HFF-Myc (cell line): ENCODE measurements at regions not wholly inside any gene's neighbourhood (a gene's known extent, or its start where the extent isn't known, plus 50 kb on each side); places are given as distances from the start of the nearest gene placed in this dataset.

Experiments
- DNase-seq: peaks from one replicate; pipeline ENCODE4 v3.0.0-alpha.2; 2011; ENCODE audit warnings: low read depth; ENCODE audit errors: extremely low read depth
- H3K4me3 ChIP-seq: replicated peaks from 2 replicates; pipeline ENCODE4 v1.5.1; 2011; ENCODE audit warnings: low read depth, mild to moderate bottlenecking, control low read depth, low read length
- TF ChIP-seq, protein P1 (sequence below): IDR thresholded peaks from 2 replicates; pipeline ENCODE4 v1.5.1; 2012; ENCODE audit warnings: mild to moderate bottlenecking, low read depth, low read length, control low read depth; ENCODE audit errors: missing control alignments

DNA sequence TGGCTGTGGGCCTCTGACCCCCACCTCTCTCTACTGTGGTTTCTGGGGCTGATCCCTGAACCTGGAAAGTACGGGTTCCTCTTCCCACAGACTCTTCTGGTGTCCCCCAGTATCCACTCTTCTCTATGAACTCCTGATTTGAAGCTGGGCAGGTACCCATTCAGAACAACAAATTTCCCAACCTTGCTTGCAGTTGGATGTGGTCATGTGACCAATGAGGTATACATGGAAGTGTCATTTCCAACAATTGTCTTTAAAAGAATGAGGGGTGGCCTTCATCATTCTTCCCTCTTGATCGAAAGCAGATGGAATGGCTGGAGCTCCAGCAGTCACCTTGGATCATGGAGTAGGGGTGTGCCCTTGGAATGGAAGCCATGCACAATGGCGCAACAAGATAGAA, 128.0 kb upstream of the MLN start:
- H3K4me3 ChIP-seq, result no peak overlapping the region
- TF ChIP-seq, protein P1, sequence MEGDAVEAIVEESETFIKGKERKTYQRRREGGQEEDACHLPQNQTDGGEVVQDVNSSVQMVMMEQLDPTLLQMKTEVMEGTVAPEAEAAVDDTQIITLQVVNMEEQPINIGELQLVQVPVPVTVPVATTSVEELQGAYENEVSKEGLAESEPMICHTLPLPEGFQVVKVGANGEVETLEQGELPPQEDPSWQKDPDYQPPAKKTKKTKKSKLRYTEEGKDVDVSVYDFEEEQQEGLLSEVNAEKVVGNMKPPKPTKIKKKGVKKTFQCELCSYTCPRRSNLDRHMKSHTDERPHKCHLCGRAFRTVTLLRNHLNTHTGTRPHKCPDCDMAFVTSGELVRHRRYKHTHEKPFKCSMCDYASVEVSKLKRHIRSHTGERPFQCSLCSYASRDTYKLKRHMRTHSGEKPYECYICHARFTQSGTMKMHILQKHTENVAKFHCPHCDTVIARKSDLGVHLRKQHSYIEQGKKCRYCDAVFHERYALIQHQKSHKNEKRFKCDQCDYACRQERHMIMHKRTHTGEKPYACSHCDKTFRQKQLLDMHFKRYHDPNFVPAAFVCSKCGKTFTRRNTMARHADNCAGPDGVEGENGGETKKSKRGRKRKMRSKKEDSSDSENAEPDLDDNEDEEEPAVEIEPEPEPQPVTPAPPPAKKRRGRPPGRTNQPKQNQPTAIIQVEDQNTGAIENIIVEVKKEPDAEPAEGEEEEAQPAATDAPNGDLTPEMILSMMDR, result no peak
- DNase-seq, result no peak

DNA sequence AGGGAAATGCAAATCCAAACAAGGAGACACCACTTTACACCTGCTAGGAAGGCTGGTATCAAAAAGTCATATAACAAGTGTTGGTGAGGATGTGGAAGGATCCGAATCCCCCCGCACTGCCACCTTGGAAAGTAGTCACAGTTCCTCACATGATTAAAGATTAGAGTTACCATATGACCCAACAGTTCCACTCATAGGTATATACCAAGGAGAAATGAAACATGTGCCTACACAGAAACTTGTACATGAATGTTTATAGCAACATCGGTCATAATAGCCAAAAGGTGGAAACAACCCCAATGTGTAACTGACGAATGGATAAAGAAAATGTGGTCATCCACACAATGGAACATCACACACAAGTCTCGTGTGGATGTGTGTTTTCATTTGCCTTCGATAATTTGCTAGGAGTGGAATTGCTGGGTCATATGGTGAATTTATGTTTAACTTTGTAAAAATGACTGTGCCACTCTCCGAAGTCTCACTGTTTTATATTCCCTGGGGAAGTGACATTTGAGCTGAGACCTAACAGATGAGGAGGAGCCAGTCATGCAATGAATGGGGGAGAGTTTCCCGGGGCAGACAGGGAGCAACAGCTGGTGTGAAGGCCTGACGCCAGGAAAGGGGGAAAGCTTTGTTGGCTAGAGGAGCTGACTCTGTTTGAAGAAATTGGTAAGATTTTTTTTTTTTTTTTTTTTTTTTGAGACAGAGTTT, 125.9 kb upstream of the MLN start:
- H3K4me3 ChIP-seq, result no peak overlapping the region
- TF ChIP-seq, protein P1, result no peak
- DNase-seq, result no peak

DNA sequence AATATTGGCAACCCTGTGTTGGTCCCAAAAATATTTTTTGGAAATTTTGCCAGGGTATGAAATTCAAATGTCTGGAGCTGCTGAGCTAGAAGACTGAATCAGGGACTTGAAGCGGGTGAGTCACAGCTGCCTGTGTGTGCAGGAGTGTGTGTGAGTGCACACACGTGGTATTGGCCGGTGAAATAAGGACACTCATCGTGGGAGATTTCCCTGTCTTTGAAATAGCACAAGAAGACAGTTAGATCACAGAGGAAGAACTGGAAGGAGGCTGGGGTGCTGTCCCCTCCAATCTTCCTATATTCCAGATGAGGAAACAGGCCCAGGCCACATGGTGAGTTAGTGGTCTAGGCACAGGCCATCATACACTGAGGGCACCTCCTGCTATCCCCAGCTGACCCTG, 123.8 kb upstream of the MLN start:
- H3K4me3 ChIP-seq, result no peak overlapping the region
- TF ChIP-seq, protein P1, result no peak
- no peak for DNase-seq

DNA sequence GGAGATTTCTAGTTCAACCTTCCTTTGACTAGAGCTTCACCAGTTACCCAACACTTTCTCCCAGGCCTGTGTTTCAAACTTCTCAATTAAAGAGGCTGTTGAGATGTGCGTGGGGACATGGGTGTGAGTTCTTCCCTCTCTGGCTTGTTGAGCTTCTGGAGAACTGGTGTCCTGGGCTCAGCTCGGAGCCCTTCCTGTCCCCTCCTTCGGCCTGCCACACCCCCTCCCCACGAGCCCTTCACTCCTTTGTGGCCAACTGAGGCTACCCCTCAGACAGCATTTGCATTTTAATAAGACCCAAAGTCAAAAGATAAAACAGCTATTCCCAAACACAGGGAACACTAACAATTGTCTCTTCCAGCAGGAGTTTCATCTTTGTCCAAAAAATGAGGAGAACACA, 123.3 kb upstream of the MLN start:
- TF ChIP-seq, protein P1, result no peak
- no peak overlapping the region for H3K4me3 ChIP-seq
- no peak for DNase-seq

DNA sequence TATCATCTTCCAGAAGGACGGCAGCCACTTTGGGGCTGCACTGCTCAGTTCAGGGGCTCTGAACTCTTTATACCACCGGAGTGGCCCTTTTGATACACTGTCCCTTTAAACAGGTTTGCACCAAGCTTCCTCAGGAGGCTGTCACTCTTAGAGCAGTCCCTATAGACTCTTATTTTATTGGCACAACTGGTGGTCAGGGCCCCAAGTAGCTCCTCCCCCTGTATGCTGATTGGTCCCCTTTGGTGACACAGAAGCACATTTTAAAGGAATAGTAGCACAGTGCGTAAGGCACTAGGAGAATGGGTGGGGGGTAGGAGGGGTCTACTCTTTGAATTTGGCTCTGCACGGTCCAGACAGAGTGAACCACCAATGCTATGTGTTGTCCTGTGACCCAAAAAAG, 122.6 kb upstream of the MLN start:
- DNase-seq, result no peak
- TF ChIP-seq, protein P1, result no peak
- H3K4me3 ChIP-seq, result no peak overlapping the region

DNA sequence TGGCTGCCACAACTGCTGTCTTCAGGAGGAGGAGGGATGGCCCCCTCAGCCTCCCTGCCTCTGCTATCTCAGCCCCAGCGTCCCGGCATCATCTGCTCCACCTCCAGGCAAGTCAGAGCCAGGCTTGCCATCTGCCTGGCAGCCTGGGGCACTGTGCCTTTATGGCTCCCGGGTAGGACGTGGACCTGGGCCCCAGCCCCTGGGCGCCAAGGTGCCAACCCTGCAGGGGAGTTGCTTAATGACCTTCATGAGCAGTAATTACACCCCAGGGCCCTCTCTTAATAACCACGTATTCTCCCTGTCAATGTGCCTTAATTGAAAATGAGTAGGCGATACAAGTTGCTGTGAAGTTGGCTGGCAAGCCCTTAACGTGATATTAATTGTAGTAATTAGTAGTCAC, 122.1 kb upstream of the MLN start:
- no peak for DNase-seq
- TF ChIP-seq, protein P1, result no peak
- H3K4me3 ChIP-seq, result no peak overlapping the region

DNA sequence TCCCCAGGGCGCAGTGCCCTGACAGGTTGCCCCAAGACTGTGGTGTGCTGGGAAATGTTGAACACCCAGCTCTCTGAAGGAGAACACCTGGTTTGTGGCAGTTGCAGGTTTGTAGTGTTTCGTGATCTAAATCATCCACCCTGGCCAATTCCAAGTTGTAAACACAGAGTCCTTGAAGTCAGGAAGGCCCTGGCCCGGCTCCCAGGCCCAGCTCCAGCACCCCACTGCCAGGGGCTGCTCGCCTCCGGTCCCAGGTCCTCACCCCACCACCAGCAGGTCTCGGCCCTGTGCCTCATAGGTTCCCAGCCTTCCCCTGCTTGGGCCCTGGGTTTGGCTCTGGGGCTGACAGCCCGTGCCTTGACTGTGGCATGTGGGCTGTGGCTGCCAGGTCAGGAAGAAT, 121.4 kb upstream of the MLN start:
- no peak overlapping the region for H3K4me3 ChIP-seq
- DNase-seq, result no peak
- TF ChIP-seq, protein P1, result no peak
